ENCODE measurements at regions not wholly inside any gene's neighbourhood (a gene's known extent, or its start where the extent isn't known, plus 50 kb on each side); places are given as distances from the start of the nearest gene placed in this dataset.

DNA sequence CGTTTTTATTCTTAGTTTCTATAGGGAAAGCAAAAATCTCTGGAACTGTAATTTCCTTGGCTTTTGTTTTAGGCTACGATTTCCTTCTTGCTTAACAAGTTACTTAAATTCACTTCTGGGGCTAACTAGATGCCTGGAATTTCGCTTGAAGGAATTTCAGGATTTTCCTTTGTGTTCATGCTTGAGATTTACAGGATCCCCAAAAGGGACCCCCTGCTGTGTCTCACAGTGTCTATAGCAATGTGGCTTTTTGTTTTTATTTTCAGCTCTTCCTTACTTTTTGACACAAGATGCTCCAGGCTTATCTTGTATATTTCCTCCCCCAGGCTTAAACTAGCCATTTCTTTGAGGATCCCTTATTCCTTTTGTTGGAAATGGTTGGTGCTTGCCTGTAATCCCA lies 95.5 kb upstream of the DPPA4 start:
- Histone ChIP-seq H3K9ac (ENCODE audit: extremely low read depth, low read length, poor library complexity, severe bottlenecking) (no peak overlapping the region), H3K27me3 (ENCODE audit: control insufficient read depth, insufficient read depth, low read length, poor library complexity, severe bottlenecking) (no peaks in the 10 kb centered on the region), H3K9me3 (ENCODE audit: control insufficient read depth, low read length) (no peaks in the 10 kb centered on the region), H3K27ac (ENCODE audit: low read depth, low read length) (no peak overlapping the region), H3K36me3 (ENCODE audit: control insufficient read depth, insufficient read depth, low read length) (no peaks in the 10 kb centered on the region), H3K4me1 (ENCODE audit: control insufficient read depth, insufficient read depth, low read length) (peaks cover 8% of the 10 kb centered on the region), H3K4me3 (ENCODE audit: low read length) (peak overlapping the region; percentile 41)
- Mint-ChIP-seq H3K36me3 (ENCODE audit: low read depth) (no peaks in the 10 kb centered on the region), H3K27me3 (ENCODE audit: insufficient read depth) (no peaks in the 10 kb centered on the region), H3K4me1 (peaks cover 32% of the 10 kb centered on the region), H3K9me3 (no peaks in the 10 kb centered on the region), H3K27ac (peak overlapping the region; percentile 83), H3K4me3 (no peak overlapping the region)
- 61 to 81% methylated on average over 3 of the region's 3 CpGs for WGBS, 2 experiments (ENCODE audit: insufficient coverage in 1 of 2, insufficient read length in 1 of 2)
- peak; percentile 80 for DNase-seq
- TF ChIP-seq CTCF (conservative IDR thresholded peaks at IDR 0.05): no peak

- Histone ChIP-seq H3K9ac (ENCODE audit: extremely low read depth, low read length, poor library complexity, severe bottlenecking) (no peak overlapping the region), H3K9me3 (ENCODE audit: control insufficient read depth, low read length) (no peaks in the 10 kb centered on the region), H3K4me3 (ENCODE audit: low read length) (no peak overlapping the region), H3K4me1 (ENCODE audit: control insufficient read depth, insufficient read depth, low read length) (peaks cover 8% of the 10 kb centered on the region), H3K36me3 (ENCODE audit: control insufficient read depth, insufficient read depth, low read length) (no peaks in the 10 kb centered on the region), H3K27me3 (ENCODE audit: control insufficient read depth, insufficient read depth, low read length, poor library complexity, severe bottlenecking) (no peaks in the 10 kb centered on the region), H3K27ac (ENCODE audit: low read depth, low read length) (no peak overlapping the region)
- Mint-ChIP-seq H3K4me3 (no peak overlapping the region), H3K4me1 (peaks cover 32% of the 10 kb centered on the region), H3K9me3 (peaks cover 8% of the 10 kb centered on the region), H3K27me3 (ENCODE audit: insufficient read depth) (no peaks in the 10 kb centered on the region), H3K36me3 (ENCODE audit: low read depth) (no peaks in the 10 kb centered on the region), H3K27ac (peak overlapping the region; percentile 84)
- DNase-seq: peak; percentile 62
- WGBS, 2 experiments (ENCODE audit: insufficient coverage in 1 of 2, insufficient read length in 1 of 2): 50 to 74% methylated on average over 2 to 6 of the region's 6 CpGs
- no peak for TF ChIP-seq CTCF (conservative IDR thresholded peaks at IDR 0.05)
Observed at GRCh38 chr3:109430911-109431563, 93.7 kb upstream of the DPPA4 start.

- Histone ChIP-seq H3K4me3 (ENCODE audit: low read length) (no peak overlapping the region), H3K27ac (ENCODE audit: low read depth, low read length) (no peak overlapping the region), H3K27me3 (ENCODE audit: control insufficient read depth, insufficient read depth, low read length, poor library complexity, severe bottlenecking) (no peaks in the 10 kb centered on the region), H3K9me3 (ENCODE audit: control insufficient read depth, low read length) (no peaks in the 10 kb centered on the region), H3K36me3 (ENCODE audit: control insufficient read depth, insufficient read depth, low read length) (no peaks in the 10 kb centered on the region), H3K4me1 (ENCODE audit: control insufficient read depth, insufficient read depth, low read length) (no peaks in the 10 kb centered on the region), H3K9ac (ENCODE audit: extremely low read depth, low read length, poor library complexity, severe bottlenecking) (no peak overlapping the region)
- no peak for TF ChIP-seq CTCF (conservative IDR thresholded peaks at IDR 0.05)
- peaks cover 10% of the 10 kb centered on the region for H3K9me3 Mint-ChIP-seq
- H3K36me3 Mint-ChIP-seq (ENCODE audit: low read depth): no peaks in the 10 kb centered on the region
- peak overlapping the region; percentile 64 for H3K27ac Mint-ChIP-seq
- DNase-seq: no peak
- H3K4me1 Mint-ChIP-seq: peaks cover 7% of the 10 kb centered on the region
- WGBS, 2 experiments (ENCODE audit: insufficient coverage in 1 of 2, insufficient read length in 1 of 2): 60 to 86% methylated on average over 3 to 4 of the region's 4 CpGs
- H3K4me3 Mint-ChIP-seq: no peak overlapping the region
- no peaks in the 10 kb centered on the region for H3K27me3 Mint-ChIP-seq (ENCODE audit: insufficient read depth)
Observed at GRCh38 chr3:109413049-109413448, 75.7 kb upstream of the DPPA4 start.
